HL-60/S4 (cell line): ENCODE measurements at regions not wholly inside any gene's neighbourhood (a gene's known extent, or its start where the extent isn't known, plus 50 kb on each side); places are given as distances from the start of the nearest gene placed in this dataset.

Experiments used
- in situ Hi-C: fragments of 300-500 bp; cut with MboI; formaldehyde crosslinking; loops from 2 replicates; pipeline ENCODE4 v1.14.3; 2022; ENCODE audit warnings: low sequenced_read_pairs

GRCh38 chr19:30757837-30758617 is 385.8 kb downstream of the ZNF536 start:
- in situ Hi-C loops, result no loop called here

GRCh38 chr19:30757104-30757836 is 385.1 kb downstream of the ZNF536 start:
- in situ Hi-C loops, result no loop called here

- in situ Hi-C loops, result no loop called here
These were observed 383.4 kb downstream of the ZNF536 start for GRCh38 chr19:30755581-30755980.

GRCh38 chr19:30754162-30754561 is 382.0 kb downstream of the ZNF536 start:
- in situ Hi-C loops, result no loop called here

- in situ Hi-C loops, result no loop called here
These were observed 380.7 kb downstream of the ZNF536 start for GRCh38 chr19:30752876-30753275.

- in situ Hi-C loops, result no loop called here
These were observed 380.0 kb downstream of the ZNF536 start for GRCh38 chr19:30752201-30752600.

- in situ Hi-C loops, result no loop called here
These were observed 373.3 kb downstream of the ZNF536 start for GRCh38 chr19:30745476-30745985.

- in situ Hi-C loops, result no loop called here
These were observed 372.7 kb downstream of the ZNF536 start for GRCh38 chr19:30744741-30745475.

- in situ Hi-C loops, result no loop called here
These were observed 371.5 kb downstream of the ZNF536 start for GRCh38 chr19:30743702-30744101.

GRCh38 chr19:30743011-30743410 is 370.8 kb downstream of the ZNF536 start:
- in situ Hi-C loops, result no loop called here

- in situ Hi-C loops, result no loop called here
These were observed 370.3 kb downstream of the ZNF536 start for GRCh38 chr19:30742406-30742938.

GRCh38 chr19:30741566-30741965 is 369.4 kb downstream of the ZNF536 start:
- in situ Hi-C loops, result no loop called here

- in situ Hi-C loops, result no loop called here
These were observed 367.2 kb downstream of the ZNF536 start for GRCh38 chr19:30739394-30739793.

GRCh38 chr19:30738047-30738446 is 365.9 kb downstream of the ZNF536 start:
- in situ Hi-C loops, result no loop called here

GRCh38 chr19:30734669-30735068 is 362.5 kb downstream of the ZNF536 start:
- in situ Hi-C loops, result no loop called here

- in situ Hi-C loops, result no loop called here
These were observed 361.8 kb downstream of the ZNF536 start for GRCh38 chr19:30733826-30734550.

GRCh38 chr19:30731591-30731990 is 359.4 kb downstream of the ZNF536 start:
- in situ Hi-C loops, result no loop called here

GRCh38 chr19:30729451-30729850 is 357.3 kb downstream of the ZNF536 start:
- in situ Hi-C loops, result no loop called here

- in situ Hi-C loops, result no loop called here
These were observed 350.6 kb downstream of the ZNF536 start for GRCh38 chr19:30722761-30723160.

- in situ Hi-C loops, result no loop called here
These were observed 350.0 kb downstream of the ZNF536 start for GRCh38 chr19:30722186-30722585.

GRCh38 chr19:30719999-30720345 is 347.8 kb downstream of the ZNF536 start:
- in situ Hi-C loops, result no loop called here
